NCI-H748 treated with DMSO at 0.1 percent for 48 hours (cell line): ENCODE measurements at regions not wholly inside any gene's neighbourhood (a gene's known extent, or its start where the extent isn't known, plus 50 kb on each side); places are given as distances from the start of the nearest gene placed in this dataset.

Experiments used
- DNase-seq: peaks from one replicate; lab custom pipeline; 2025; lab: John Stamatoyannopoulos, UW

- DNase-seq, result no peak
These were observed 1514.9 kb upstream of the PIK3C3 start for GRCh38 chr18:40440088-40440487.

DNA sequence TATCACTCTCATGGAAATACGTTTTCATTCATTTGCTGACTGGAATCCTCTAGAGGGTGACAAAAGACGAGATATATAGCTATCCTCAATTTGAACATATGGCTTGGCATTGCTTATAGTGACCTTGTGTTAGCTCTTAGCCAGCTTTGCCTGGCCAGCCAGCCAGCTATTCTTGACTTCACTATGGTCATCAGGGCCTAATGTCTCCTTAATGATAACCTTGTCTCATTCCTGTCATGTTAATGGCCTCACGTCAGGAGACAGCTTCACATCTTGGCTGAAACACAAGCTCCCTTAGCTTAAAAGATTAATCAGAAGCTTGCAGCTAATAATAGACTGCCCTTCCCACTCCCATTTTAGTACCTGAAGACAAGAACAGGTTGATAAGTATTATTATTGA, 1517.5 kb upstream of the PIK3C3 start:
- no peak for DNase-seq

- no peak for DNase-seq
These were observed 1523.7 kb upstream of the PIK3C3 start for GRCh38 chr18:40431071-40431985.

GRCh38 chr18:40423291-40423690, 1531.7 kb upstream of the PIK3C3 start:
- no peak for DNase-seq

GRCh38 chr18:40420675-40421074, 1534.4 kb upstream of the PIK3C3 start:
- no peak for DNase-seq

- no peak for DNase-seq
These were observed 1537.5 kb upstream of the PIK3C3 start for GRCh38 chr18:40417501-40417900.

DNA sequence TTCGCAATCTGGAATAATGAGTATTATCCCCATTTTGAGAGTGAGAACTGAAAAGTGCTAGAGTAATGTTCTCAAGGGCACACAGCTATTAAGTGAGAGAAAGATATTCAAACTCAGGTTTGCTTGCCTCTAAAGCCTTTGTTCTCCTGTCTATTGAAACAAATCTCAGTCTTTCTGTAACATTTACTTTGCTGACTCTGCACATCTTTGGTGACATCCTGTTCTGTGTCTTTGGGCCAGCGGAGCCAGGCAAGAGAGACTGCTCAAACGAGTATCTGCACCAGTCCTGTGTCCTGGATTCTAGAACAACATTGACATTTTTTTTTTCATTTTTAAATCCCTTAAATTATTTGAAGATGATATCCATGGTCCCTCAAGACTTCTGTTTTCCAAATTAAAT, 1539.2 kb upstream of the PIK3C3 start:
- DNase-seq, result no peak

- no peak for DNase-seq
These were observed 1539.8 kb upstream of the PIK3C3 start for GRCh38 chr18:40415176-40415791.

DNA sequence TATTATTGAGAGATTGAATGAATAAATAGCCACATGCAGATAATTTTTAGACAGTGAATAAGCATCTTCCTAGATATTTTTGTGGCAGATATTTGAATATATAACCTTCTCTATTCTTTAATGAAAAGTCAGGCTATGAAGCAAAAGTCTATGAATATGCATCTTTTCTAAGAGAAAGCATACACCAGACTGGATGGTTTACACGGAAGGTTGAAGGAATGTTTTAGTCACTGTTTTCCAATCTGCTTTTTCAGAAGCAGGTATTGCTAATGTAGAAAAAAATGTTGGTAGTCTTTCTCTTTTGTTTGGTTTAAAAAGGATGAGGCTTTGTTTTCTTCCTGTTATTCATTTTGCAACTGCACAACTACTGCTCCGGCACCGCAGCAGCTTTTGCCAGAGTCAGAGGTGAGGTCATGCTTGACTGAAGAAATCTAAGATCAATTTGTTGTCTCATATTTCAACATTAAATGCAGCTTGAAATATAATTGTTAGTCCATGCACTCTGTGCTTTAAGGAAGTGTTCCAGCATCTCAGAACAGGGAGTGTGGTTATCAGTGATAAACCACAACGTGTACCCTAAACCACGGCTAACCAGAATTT, 1540.8 kb upstream of the PIK3C3 start:
- DNase-seq, result no peak

GRCh38 chr18:40413160-40413559, 1541.9 kb upstream of the PIK3C3 start:
- DNase-seq, result peak; percentile 71

DNA sequence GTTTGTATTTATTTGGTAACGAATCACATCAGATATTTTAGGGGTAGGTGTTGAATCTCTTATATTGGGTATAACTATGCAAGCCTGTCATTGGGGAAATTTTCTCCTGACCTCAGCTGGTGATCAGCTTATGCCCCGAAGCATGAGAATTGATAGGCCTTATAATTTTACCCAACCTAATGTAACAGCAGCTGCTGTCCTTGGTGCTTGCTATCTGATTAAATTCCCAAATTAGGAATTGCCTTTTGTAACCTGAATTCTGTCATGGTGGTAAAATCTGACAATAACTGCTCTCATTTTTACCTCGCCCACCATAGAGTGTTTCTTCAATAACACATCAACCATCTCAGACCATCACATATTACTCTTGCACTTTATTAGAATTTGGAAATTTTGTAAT, 1542.6 kb upstream of the PIK3C3 start:
- DNase-seq, result no peak

DNA sequence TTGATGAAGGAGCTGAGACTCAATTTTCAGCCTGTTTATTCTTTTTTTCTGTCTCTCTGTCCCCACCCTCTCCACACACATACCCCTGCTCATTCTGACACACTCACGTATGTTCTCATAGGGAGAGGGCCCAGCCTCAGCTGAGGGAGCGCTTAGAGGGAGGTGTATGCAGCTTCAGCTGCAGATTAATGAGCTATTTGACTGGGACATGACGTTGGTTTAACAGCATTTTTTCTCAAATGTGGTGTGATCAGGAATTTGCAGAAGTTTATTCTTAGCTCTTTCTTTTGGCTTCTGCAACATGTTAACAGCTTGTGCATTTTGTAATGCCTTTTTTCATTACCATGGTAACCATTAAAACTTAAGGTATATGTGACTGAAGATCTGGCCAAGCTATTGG, 1547.1 kb upstream of the PIK3C3 start:
- DNase-seq, result no peak

GRCh38 chr18:40404284-40404683, 1550.8 kb upstream of the PIK3C3 start:
- no peak for DNase-seq

DNA sequence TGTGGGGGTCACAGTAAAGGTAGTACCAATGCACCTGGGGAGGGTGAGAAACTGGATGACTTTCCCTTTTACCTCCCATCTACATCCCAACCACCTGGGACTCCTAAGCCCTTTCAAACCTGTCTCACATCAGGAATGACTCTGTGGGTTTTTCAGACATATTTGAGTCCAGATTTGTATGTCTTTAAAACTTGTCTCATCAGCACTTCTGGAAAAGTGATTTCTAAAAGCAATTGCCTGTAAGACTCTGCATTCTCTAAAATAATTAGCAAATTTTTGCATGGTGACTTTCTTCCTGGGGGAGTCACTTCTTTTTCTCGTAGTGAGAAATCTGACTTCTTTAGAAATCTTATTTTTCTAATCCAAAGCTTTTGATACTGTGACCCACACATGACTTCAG, 1553.0 kb upstream of the PIK3C3 start:
- no peak for DNase-seq

DNA sequence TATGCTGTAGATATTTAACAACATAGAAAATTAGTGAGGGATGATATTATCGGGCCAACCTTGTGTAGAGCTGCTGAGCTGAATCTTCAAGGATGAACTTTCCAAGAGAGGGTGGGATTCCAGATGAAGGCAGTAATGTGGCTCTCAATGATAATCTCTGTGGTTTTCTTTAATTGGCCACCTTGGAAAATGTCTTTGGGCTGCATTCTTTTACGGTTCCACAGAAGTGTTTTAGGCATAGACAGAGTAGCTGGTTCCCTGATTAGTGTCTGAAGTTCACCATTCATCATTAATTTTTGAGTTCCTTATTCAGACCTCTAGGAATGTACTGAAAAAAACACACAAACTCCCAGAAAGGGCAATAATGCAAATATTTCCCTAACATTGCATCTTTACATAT, 1566.9 kb upstream of the PIK3C3 start:
- no peak for DNase-seq

DNA sequence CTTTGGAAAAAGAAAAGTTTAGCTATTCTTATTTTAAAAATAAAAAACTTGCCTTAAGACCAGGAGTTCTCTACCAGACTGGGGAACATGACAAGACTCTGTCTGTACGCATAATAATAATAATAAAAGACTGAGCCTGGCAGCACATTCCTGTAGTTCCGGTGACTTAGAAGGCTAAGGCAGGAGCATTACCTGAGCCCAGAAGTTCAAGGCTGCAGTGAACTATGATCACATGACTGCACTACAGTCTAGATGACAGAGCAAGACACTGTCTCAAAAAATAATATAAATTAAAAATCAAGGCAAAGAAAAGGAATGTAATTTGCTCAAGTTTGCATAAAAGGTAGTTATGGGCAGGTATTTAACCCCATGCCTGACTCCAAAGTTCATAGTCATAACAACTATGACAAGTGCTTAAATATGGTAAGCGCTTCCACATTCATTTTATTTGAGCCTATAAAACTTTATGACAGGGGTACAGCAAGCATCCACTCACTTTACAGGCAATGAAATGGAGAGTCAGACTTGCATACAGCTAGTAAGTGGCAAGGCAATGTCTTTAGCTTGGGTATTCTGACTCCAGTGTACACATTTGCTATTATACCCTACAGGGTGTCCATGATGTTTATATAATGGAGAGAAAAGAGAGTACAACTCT, 1567.8 kb upstream of the PIK3C3 start:
- DNase-seq, result no peak

GRCh38 chr18:40382197-40382596, 1572.8 kb upstream of the PIK3C3 start:
- DNase-seq, result no peak

DNA sequence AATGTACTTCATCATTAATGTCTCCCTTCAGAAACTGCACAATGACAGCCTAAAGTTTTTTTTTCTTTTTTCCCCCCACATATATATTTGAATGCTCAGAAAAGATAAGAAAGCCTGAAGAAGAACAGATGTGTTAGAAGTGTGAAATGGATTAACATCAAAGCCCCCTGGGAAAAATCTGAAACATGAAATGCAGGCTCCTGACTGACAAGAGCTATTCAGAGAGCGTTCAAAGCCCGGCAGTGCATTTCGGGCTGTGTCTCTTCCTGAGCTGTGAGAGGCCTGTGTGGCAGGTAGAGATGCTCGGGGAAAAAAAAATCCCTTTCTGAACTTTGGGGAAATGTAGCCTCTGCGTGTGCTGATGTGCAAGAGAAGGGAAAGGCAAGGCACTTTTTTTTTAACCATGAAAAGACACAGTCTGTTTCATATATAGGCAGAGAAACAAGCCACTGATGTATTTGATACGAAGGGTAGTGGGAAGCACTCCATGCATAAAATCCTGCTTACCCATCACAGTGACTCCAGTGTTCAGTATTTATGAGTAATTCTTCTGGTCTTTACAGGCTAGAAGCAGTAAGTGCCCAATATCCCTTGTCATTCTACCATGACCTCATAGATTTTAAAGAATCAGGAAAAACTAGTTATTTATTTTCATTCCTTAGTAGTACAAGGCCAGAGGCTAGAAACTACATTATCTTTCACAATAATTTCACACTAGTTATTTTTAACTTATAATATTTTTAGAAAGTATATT, 1574.2 kb upstream of the PIK3C3 start:
- DNase-seq, result no peak

GRCh38 chr18:40375837-40376236, 1579.2 kb upstream of the PIK3C3 start:
- no peak for DNase-seq

DNA sequence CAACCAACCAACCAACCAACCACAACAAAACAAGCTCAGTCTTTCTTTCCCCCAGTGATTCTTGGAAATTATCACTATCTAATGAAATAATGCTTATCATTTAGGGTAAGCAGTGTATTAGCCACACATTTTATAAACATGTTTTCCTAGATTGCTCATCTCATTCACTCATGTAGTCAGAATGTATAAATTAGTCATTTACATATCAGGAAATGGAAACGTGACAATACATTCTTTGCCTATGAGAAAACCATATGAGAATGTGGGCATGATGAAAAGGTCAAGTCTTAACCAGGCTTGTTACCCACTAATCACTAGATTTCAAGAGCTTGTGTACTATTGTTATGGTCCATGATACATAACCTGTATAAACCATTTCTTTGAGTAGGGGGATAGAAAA, 1583.4 kb upstream of the PIK3C3 start:
- no peak for DNase-seq

- DNase-seq, result no peak
These were observed 1587.5 kb upstream of the PIK3C3 start for GRCh38 chr18:40367576-40367975.

DNA sequence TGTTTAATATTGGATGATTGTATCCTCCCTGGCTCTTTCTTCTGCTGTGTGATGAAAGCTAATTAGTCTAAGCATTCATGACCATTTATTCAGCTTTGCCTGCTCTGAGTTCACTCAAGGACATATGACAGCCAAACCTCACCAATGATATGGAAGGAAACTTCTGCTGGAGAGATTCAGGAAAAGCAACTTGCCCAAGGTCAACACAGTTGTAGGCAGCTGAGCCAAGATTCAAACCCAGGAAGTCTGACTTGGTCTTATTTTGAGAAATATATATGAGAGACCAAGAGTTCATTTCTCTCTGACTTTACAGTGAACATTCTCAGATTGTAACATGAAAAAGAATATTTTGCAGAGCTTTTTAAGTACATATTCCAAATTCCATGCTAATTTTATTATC, 1588.5 kb upstream of the PIK3C3 start:
- DNase-seq, result no peak
